ENCODE measurements at regions not wholly inside any gene's neighbourhood (a gene's known extent, or its start where the extent isn't known, plus 50 kb on each side); places are given as distances from the start of the nearest gene placed in this dataset.

GRCh38 chr1:193388683-193389082 lies 202.3 kb upstream of the B3GALT2 start (continued):
- TF ChIP-seq FOXM1 (IDR thresholded peaks at IDR 0.05; ENCODE audit: low read depth, low read length) (no peak), MXI1 (IDR thresholded peaks at IDR 0.05; ENCODE audit: low read depth, low read length) (no peak), EED (IDR thresholded peaks at IDR 0.05; ENCODE audit: low read depth) (no peak)
- TF ChIP-seq, protein P1, sequence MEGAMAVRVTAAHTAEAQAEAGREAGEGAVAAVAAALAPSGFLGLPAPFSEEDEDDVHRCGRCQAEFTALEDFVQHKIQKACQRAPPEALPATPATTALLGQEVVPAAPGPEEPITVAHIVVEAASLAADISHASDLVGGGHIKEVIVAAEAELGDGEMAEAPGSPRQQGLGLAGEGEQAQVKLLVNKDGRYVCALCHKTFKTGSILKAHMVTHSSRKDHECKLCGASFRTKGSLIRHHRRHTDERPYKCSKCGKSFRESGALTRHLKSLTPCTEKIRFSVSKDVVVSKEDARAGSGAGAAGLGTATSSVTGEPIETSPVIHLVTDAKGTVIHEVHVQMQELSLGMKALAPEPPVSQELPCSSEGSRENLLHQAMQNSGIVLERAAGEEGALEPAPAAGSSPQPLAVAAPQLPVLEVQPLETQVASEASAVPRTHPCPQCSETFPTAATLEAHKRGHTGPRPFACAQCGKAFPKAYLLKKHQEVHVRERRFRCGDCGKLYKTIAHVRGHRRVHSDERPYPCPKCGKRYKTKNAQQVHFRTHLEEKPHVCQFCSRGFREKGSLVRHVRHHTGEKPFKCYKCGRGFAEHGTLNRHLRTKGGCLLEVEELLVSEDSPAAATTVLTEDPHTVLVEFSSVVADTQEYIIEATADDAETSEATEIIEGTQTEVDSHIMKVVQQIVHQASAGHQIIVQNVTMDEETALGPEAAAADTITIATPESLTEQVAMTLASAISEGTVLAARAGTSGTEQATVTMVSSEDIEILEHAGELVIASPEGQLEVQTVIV (IDR thresholded peaks at IDR 0.05; ENCODE audit: borderline replicate concordance, partially characterized antibody), result no peak

GRCh38 chr1:193388165-193388564 lies 201.8 kb upstream of the B3GALT2 start:
- ATAC-seq (no peak), FAIRE-seq (no peak), DNase-seq (ENCODE audit: low read depth, low spot score) (no peak)
- Histone ChIP-seq H3K9me3 (replicated peaks; ENCODE audit: control insufficient read depth, insufficient read depth, low read length) (no peaks in the 10 kb centered on the region), H2AFZ (ENCODE audit: control insufficient read depth, low read depth, low read length) (no peak overlapping the region), H3K36me3 (ENCODE audit: control insufficient read depth in 2 of 2, insufficient read depth in 2 of 2, low read length in 1 of 2) (no peaks in the 10 kb centered on the region), H3K9ac (ENCODE audit: control insufficient read depth, insufficient read depth, low read length) (no peak overlapping the region), H4K20me1 (ENCODE audit: control insufficient read depth, insufficient read depth) (no peaks in the 10 kb centered on the region), H3K4me3 (no peak overlapping the region), H3K79me2 (ENCODE audit: control insufficient read depth, insufficient read depth, low read length) (no peaks in the 10 kb centered on the region), H3K27me3 (replicated peaks in 1 of 2; ENCODE audit: control insufficient read depth in 2 of 2, insufficient read depth in 2 of 2, low read length in 1 of 2) (no peaks in the 10 kb centered on the region), H3K4me1 (ENCODE audit: control insufficient read depth, insufficient read depth, low read length) (no peaks in the 10 kb centered on the region), H3K4me2 (ENCODE audit: control insufficient read depth, insufficient read depth) (no peak overlapping the region), H3K27ac (ENCODE audit: control insufficient read depth, insufficient read depth) (no peak overlapping the region)
- 34% methylated on average over 4 of the region's 4 CpGs for WGBS (ENCODE audit: insufficient coverage, insufficient replicate concordance, low lambda C conversion rate, missing lambda C conversion rate)
- intact Hi-C loops (cut with micrococcal nuclease; ENCODE audit: unreplicated experiment) (no loop called here), in situ Hi-C loops (cut with MboI) (no loop called here)
- RAD21 ChIA-PET (ENCODE audit: unreplicated experiment), result no interaction called here
- POLR2A ChIA-PET, result no interaction called here
- no TSS peak for BruUV-seq (replicated peaks)
- SMC1A ChIA-PET (ENCODE audit: uncharacterized antibody, unreplicated experiment), result no interaction called here
- CTCF ChIA-PET, result no interaction called here
- TF ChIP-seq MYB (IDR thresholded peaks at IDR 0.05; ENCODE audit: borderline replicate concordance, low read depth, low read length) (no peak), GABPA (IDR thresholded peaks at IDR 0.05; ENCODE audit: low read depth) (no peak), IKZF1 (conservative IDR thresholded peaks at IDR 0.05) (no peak), ETV6 (conservative IDR thresholded peaks at IDR 0.05 in 1 of 2, IDR thresholded peaks at IDR 0.05 in 1 of 2; ENCODE audit: borderline replicate concordance in 1 of 2, low read depth in 1 of 2) (no peak), SIN3A (IDR thresholded peaks at IDR 0.05; ENCODE audit: low read depth, low read length) (no peak), SMARCA5 (IDR thresholded peaks at IDR 0.05) (no peak), SMC3 (IDR thresholded peaks at IDR 0.05; ENCODE audit: borderline replicate concordance, low read length) (no peak), DPF2 (IDR thresholded peaks at IDR 0.05) (no peak)
